Naive thymus-derived CD4-positive, alpha-beta T cell (primary cell): ENCODE measurements at regions not wholly inside any gene's neighbourhood (a gene's known extent, or its start where the extent isn't known, plus 50 kb on each side); places are given as distances from the start of the nearest gene placed in this dataset.

Experiments
- ATAC-seq: fragments of 150-1000 bp; cut with Tn5 transposase; 2 replicates; pipeline ENCODE4 v1.10.0; 2021; ENCODE audit warnings: mild to moderate bottlenecking, moderate library complexity
- CTCF ChIA-PET: fragments of 350-600 bp; sonication (Branson Sonifier 250); formaldehyde crosslinking; loops from one replicate; lab custom pipeline; 2021; ENCODE audit warnings: antibody characterized with exemption; lab: Charles Lee
- POLR2A ChIA-PET: fragments of 350-600 bp; sonication (Branson Sonifier 250); formaldehyde crosslinking; loops from one replicate; lab custom pipeline; 2021; ENCODE audit warnings: antibody characterized with exemption, inconsistent platforms; lab: Charles Lee
- DNase-seq, 9 donors: peaks; one replicate each; pipeline versions ENCODE4 v3.0.0 to v3.0.0-alpha.2; 2020 to 2022; ENCODE audit warnings: mixed read lengths in 1 of 9
- H3K27ac ChIP-seq: one replicate; pipeline ENCODE4 v1.7.0; 2013; ENCODE audit warnings: mild to moderate bottlenecking, low read depth, low read length, moderate library complexity
- H3K27me3 ChIP-seq, 2 donors: one replicate each; pipeline ENCODE4 v1.7.0; 2013; ENCODE audit warnings: low read length in 2 of 2, mild to moderate bottlenecking in 2 of 2, moderate library complexity in 2 of 2; ENCODE audit not compliant: control insufficient read depth in 2 of 2, insufficient read depth in 2 of 2
- H3K36me3 ChIP-seq, 3 experiments: 1 replicate in 2 of 3; 2 replicates in 1 of 3; pipeline ENCODE4 v1.7.0; 2013; ENCODE audit warnings: low read length in 3 of 3, mild to moderate bottlenecking in 3 of 3, moderate library complexity in 1 of 3; ENCODE audit not compliant: insufficient read depth in 3 of 3, control insufficient read depth in 2 of 3
- H3K4me1 ChIP-seq, 2 donors: one replicate each; pipeline ENCODE4 v1.7.0; 2013; ENCODE audit warnings: low read length in 2 of 2, mild to moderate bottlenecking in 2 of 2, moderate library complexity in 1 of 2; ENCODE audit not compliant: control insufficient read depth in 2 of 2, insufficient read depth in 2 of 2
- H3K4me3 ChIP-seq: 2 replicates; pipeline ENCODE4 v1.7.0; 2013; ENCODE audit warnings: mild to moderate bottlenecking, low read length
- H3K9me3 ChIP-seq, 3 experiments: 1 replicate in 2 of 3; 2 replicates in 1 of 3; pipeline ENCODE4 v1.7.0; 2013; ENCODE audit warnings: low read length in 3 of 3; ENCODE audit not compliant: control insufficient read depth in 2 of 3
- H3K27ac Mint-ChIP-seq, 9 donors: one replicate each; pipeline ENCODE4 v1.8.0; 2020 to 2022; ENCODE audit warnings: mixed read lengths in 9 of 9, mild to moderate bottlenecking in 8 of 9, moderate library complexity in 5 of 9, inconsistent platforms in 2 of 9
- H3K27me3 Mint-ChIP-seq, 5 donors: one replicate each; pipeline ENCODE4 v1.8.0; 2021 to 2022; ENCODE audit warnings: mixed read lengths in 5 of 5, mild to moderate bottlenecking in 1 of 5
- H3K36me3 Mint-ChIP-seq, 5 donors: one replicate each; pipeline ENCODE4 v1.8.0; 2020 to 2022; ENCODE audit warnings: mixed read lengths in 5 of 5, mild to moderate bottlenecking in 3 of 5, inconsistent platforms in 1 of 5
- H3K4me1 Mint-ChIP-seq, 7 donors: one replicate each; pipeline ENCODE4 v1.8.0; 2020 to 2022; ENCODE audit warnings: mixed read lengths in 7 of 7, mild to moderate bottlenecking in 3 of 7, inconsistent platforms in 1 of 7
- H3K4me3 Mint-ChIP-seq, 10 donors: one replicate each; pipeline ENCODE4 v1.8.0; 2020 to 2022; ENCODE audit warnings: mild to moderate bottlenecking in 10 of 10, mixed read lengths in 10 of 10, moderate library complexity in 6 of 10, inconsistent platforms in 2 of 10
- H3K9me3 Mint-ChIP-seq, 11 donors: one replicate each; pipeline ENCODE4 v1.8.0; 2020 to 2022; ENCODE audit warnings: mixed read lengths in 11 of 11, mild to moderate bottlenecking in 4 of 11, inconsistent platforms in 1 of 11, moderate library complexity in 1 of 11
- intact Hi-C, 2 donors: fragments of 100-400 bp; cut with micrococcal nuclease; formaldehyde crosslinking; loops; one replicate each; pipeline ENCODE4 v1.15.1; 2023

DNA sequence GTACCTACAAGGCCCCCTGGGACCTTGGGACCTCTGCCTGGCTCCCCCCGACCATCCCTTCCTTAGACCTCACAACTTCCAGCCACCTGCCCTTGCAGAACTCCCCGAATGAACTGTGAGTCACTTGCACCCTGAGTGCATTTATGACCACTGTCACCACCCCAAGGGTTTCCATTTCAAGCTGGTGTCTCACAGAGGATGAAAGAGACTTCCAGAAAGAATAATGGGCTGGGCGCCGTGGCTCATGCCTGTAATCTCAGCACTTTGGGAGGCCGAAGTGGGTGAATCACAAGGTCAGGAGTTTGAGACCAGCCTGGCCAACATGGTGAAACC, 124.5 kb upstream of the CIBAR2 start:
- Mint-ChIP-seq H3K27ac (no peak overlapping the region), H3K36me3 (no peaks in the 10 kb centered on the region), H3K27me3 (peaks cover 19 to 40% (median 27%) of the 10 kb centered on the region in 5 donors), H3K9me3 (peaks cover 0 to 1% (median 0%) of the 10 kb centered on the region in 11 donors), H3K4me3 (peak overlapping the region in 4 of 10 donors; percentile 34 to 63 (median 50)), H3K4me1 (peaks cover 0 to 9% (median 0%) of the 10 kb centered on the region in 7 donors)
- no peaks in the 10 kb centered on the region for H3K4me1 ChIP-seq
- no peak for DNase-seq
- ChIA-PET POLR2A (no interaction called here), CTCF (no interaction called here)
- H3K4me3 ChIP-seq: no peak overlapping the region
- no peaks in the 10 kb centered on the region for H3K9me3 ChIP-seq
- H3K27ac ChIP-seq: no peak overlapping the region
- ATAC-seq: no peak
- no peaks in the 10 kb centered on the region for H3K36me3 ChIP-seq
- H3K27me3 ChIP-seq: peaks cover 0 to 3% of the 10 kb centered on the region in 2 donors
- intact Hi-C loops: no loop called here

DNA sequence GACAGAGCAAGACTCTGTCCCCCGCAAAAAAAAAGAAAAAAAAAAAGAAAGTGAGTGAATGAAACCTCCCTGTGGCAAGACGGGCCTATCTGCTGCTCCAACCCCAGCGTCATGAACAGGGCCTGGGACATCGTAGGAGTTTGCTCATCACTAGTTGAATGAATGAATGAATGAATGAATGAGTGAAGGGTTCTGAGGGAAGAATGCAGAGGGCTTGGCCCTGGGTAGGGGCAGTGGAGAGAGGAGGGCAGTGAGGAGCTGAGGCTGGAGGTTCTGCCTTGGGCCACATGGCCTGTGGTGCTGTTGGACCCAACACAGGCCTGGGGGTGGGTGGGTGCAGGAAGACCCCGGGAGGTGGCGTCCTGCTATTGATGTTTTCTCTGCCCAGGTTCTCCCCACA, 125.5 kb upstream of the CIBAR2 start:
- no peak overlapping the region for H3K4me3 ChIP-seq
- no peak for DNase-seq
- H3K9me3 ChIP-seq: no peaks in the 10 kb centered on the region
- no peak overlapping the region for H3K27ac ChIP-seq
- no peak overlapping the region for H3K4me3 Mint-ChIP-seq
- H3K27me3 Mint-ChIP-seq: peaks cover 19 to 40% (median 27%) of the 10 kb centered on the region in 5 donors
- peaks cover 0 to 3% of the 10 kb centered on the region in 2 donors for H3K27me3 ChIP-seq
- no peaks in the 10 kb centered on the region for H3K4me1 ChIP-seq
- H3K9me3 Mint-ChIP-seq: peaks cover 0 to 1% (median 0%) of the 10 kb centered on the region in 11 donors
- no peaks in the 10 kb centered on the region for H3K36me3 ChIP-seq
- CTCF ChIA-PET: no interaction called here
- intact Hi-C loops: no loop called here
- no peak overlapping the region for H3K27ac Mint-ChIP-seq
- peaks cover 0 to 9% (median 0%) of the 10 kb centered on the region in 7 donors for H3K4me1 Mint-ChIP-seq
- no peak for ATAC-seq
- H3K36me3 Mint-ChIP-seq: no peaks in the 10 kb centered on the region
- POLR2A ChIA-PET: no interaction called here

DNA sequence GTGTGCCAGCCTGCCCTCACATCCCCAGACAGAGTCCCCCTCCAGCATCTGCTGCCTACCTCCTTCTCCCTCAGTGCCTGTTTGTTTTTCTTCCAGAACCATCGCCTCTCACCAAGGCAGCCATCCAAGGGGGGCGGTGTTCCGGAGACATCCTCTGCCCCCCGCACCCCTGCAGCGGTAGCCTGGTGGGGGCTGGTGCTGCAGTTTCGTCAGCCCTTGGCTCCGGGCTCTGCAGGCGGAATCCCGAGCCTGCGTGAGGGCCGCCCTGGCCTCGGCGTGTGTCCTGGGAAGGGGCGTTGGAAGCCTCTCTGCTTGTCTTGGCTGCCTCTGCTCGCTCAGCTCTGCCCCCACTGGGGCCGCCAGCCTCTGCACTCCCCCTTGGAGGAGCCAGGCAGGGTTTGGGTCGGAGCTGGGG, 126.0 kb upstream of the CIBAR2 start:
- Mint-ChIP-seq H3K27ac (no peak overlapping the region), H3K4me1 (peaks cover 0 to 9% (median 0%) of the 10 kb centered on the region in 7 donors), H3K4me3 (no peak overlapping the region), H3K36me3 (no peaks in the 10 kb centered on the region), H3K27me3 (peaks cover 18 to 40% (median 27%) of the 10 kb centered on the region in 5 donors), H3K9me3 (peaks cover 0 to 1% (median 0%) of the 10 kb centered on the region in 11 donors)
- intact Hi-C loops: no loop called here
- ChIA-PET CTCF (no interaction called here), POLR2A (no interaction called here)
- Histone ChIP-seq H3K4me1 (no peaks in the 10 kb centered on the region), H3K36me3 (no peaks in the 10 kb centered on the region), H3K9me3 (no peaks in the 10 kb centered on the region), H3K4me3 (no peak overlapping the region), H3K27ac (no peak overlapping the region), H3K27me3 (peaks cover 0 to 3% of the 10 kb centered on the region in 2 donors)
- no peak for DNase-seq
- ATAC-seq: no peak

DNA sequence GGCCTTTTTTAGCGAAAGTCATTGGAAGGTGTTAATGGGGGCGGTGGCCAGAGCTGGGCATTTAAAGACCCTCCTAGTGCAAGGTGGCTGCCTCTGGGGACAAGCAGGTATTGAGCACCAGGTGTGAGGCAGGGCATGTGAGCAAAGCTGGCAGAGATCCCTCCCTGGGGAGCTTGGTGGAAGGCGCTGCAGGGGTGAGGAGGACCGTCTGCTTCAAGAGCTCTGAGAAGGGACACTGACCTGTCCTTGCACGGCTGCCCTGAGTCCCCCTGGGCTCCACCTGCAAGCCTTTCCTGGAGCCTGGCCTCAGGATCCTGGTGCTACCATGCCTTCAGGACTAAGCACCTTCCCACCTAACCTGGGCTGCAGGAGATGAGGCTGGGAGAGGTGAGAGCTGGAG, 127.0 kb upstream of the CIBAR2 start:
- no peak overlapping the region for H3K27ac ChIP-seq
- H3K27me3 Mint-ChIP-seq: peaks cover 13 to 33% (median 25%) of the 10 kb centered on the region in 5 donors
- H3K36me3 ChIP-seq: no peaks in the 10 kb centered on the region
- intact Hi-C loops: no loop called here
- no peak overlapping the region for H3K27ac Mint-ChIP-seq
- peaks cover 0 to 1% (median 0%) of the 10 kb centered on the region in 11 donors for H3K9me3 Mint-ChIP-seq
- H3K4me3 ChIP-seq: no peak overlapping the region
- ChIA-PET CTCF (interaction anchor here (1.0 kb wide), 1 partner anchor 14 kb away, joined by 3 read pairs; no protein-coding TSS in a partner anchor), POLR2A (no interaction called here)
- H3K27me3 ChIP-seq: peaks cover 0 to 3% of the 10 kb centered on the region in 2 donors
- ATAC-seq: no peak
- H3K4me3 Mint-ChIP-seq: no peak overlapping the region
- no peaks in the 10 kb centered on the region for H3K4me1 ChIP-seq
- peaks cover 0 to 9% (median 0%) of the 10 kb centered on the region in 7 donors for H3K4me1 Mint-ChIP-seq
- no peaks in the 10 kb centered on the region for H3K9me3 ChIP-seq
- no peak for DNase-seq
- no peaks in the 10 kb centered on the region for H3K36me3 Mint-ChIP-seq

DNA sequence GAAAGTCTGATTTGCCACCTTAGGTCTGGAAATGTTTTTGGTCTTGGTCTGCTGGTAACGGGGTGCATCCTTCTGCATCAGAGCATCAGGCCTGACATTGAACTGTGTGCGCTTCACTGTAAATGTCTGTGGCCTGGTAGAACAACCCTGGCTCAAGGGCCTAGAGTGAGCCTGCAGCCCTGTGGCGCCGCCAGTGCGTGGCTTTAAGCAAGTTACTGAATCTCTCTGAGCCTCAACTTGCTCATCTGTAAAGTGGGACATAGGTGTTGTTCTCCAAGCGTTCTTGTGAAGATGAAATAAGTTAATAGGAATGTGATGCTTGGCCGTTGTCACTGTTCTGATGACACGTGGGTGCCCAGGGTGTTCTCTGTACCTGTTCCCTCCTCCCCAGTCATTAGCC, 127.6 kb upstream of the CIBAR2 start:
- Mint-ChIP-seq H3K4me3 (no peak overlapping the region), H3K27me3 (peaks cover 13 to 31% (median 23%) of the 10 kb centered on the region in 5 donors), H3K27ac (no peak overlapping the region), H3K4me1 (peaks cover 0 to 9% (median 0%) of the 10 kb centered on the region in 7 donors), H3K36me3 (no peaks in the 10 kb centered on the region), H3K9me3 (peaks cover 0 to 1% (median 0%) of the 10 kb centered on the region in 11 donors)
- no peaks in the 10 kb centered on the region for H3K9me3 ChIP-seq
- H3K4me3 ChIP-seq: no peak overlapping the region
- ATAC-seq (no peak), DNase-seq (no peak)
- CTCF ChIA-PET: interaction anchor here (1.0 kb wide), 1 partner anchor 13 kb away, joined by 3 read pairs; no protein-coding TSS in a partner anchor
- H3K4me1 ChIP-seq: no peaks in the 10 kb centered on the region
- H3K36me3 ChIP-seq: no peaks in the 10 kb centered on the region
- peaks cover 0 to 3% of the 10 kb centered on the region in 2 donors for H3K27me3 ChIP-seq
- no peak overlapping the region for H3K27ac ChIP-seq
- intact Hi-C loops: no loop called here
- POLR2A ChIA-PET: no interaction called here

DNA sequence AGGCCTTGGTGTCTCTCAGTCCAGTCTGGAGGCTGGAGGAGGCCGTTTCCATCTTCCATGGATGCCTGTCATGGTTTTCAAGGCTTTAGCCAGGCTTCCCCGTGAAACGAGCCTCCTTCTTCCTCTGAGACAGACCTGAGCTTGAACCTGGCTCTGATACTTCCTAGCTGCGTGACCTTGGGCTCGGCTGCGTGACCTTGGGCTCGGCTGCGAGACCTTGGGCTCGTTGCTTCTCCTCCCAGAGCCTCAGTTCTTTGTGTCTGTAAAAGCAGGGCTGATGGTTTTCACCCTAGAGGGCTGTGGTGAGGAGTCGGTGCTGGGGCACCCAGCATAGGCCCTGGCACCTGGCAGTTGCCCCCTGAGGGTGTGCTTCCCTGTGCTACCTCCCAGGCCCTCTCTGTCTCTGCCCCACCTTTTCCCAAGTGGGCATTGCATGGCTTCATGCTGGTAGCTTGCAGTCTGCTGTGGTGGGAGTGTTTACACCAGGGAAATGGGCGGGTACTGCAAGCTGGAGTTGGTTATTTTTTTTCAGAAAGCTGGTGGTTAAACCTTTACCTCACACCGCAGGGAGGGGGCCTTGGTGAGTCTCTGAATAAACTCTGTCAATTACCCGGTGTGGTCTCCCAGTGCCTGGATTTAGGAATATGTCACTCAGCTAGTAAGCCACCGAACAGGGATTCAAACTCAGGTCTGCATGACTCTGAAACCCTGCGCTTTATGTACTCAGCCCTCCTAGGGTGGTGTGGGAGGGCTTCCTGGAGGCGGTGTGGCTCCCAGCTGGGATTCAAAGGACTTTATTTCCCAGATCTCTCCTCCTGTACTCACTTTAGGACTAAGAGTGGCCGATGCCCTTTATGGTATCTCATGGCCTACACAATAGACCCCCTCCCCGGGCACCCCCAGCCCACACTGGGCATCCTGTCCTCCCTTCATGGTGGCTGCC, 129.0 kb upstream of the CIBAR2 start:
- Mint-ChIP-seq H3K4me1 (peaks cover 2 to 12% (median 6%) of the 10 kb centered on the region in 7 donors), H3K9me3 (peaks cover 0 to 1% (median 0%) of the 10 kb centered on the region in 11 donors), H3K27ac (no peak overlapping the region), H3K4me3 (no peak overlapping the region), H3K36me3 (no peaks in the 10 kb centered on the region), H3K27me3 (peaks cover 15 to 30% (median 26%) of the 10 kb centered on the region in 5 donors)
- DNase-seq (no peak), ATAC-seq (no peak)
- H3K4me1 ChIP-seq: no peaks in the 10 kb centered on the region
- H3K27me3 ChIP-seq: peaks cover 0 to 3% of the 10 kb centered on the region in 2 donors
- H3K4me3 ChIP-seq: no peak overlapping the region
- H3K27ac ChIP-seq: no peak overlapping the region
- no peaks in the 10 kb centered on the region for H3K9me3 ChIP-seq
- CTCF ChIA-PET: no interaction called here
- no peaks in the 10 kb centered on the region for H3K36me3 ChIP-seq
- intact Hi-C loops: no loop called here
- POLR2A ChIA-PET: no interaction called here
